ENCODE measurements at regions not wholly inside any gene's neighbourhood (a gene's known extent, or its start where the extent isn't known, plus 50 kb on each side); places are given as distances from the start of the nearest gene placed in this dataset.

- no peak for TF ChIP-seq CTCF (conservative IDR thresholded peaks at IDR 0.05)
- no peak for TF ChIP-seq ZFX (IDR thresholded peaks at IDR 0.05)
These were observed 779.7 kb downstream of the USP25 start for GRCh38 chr21:16509476-16509875.

All from C4-2B (cell line).